Right lobe of liver (tissue), 6 donors: ENCODE measurements at regions not wholly inside any gene's neighbourhood (a gene's known extent, or its start where the extent isn't known, plus 50 kb on each side); places are given as distances from the start of the nearest gene placed in this dataset.

ENCODE experiments used
- ATAC-seq, 4 donors: fragments of 200-7000 bp; cut with Tn5 transposase; one replicate each; pipeline ENCODE4 v1.9.1; 2020; ENCODE audit warnings: mild to moderate bottlenecking in 4 of 4, moderate library complexity in 4 of 4
- DNase-seq, 3 donors: peaks; one replicate each; pipeline ENCODE4 v3.0.0-alpha.2; 2020
- H3K27ac ChIP-seq, 3 donors: fragments of 200-600 bp; one replicate each; pipeline ENCODE4 v1.8.0; 2022
- H3K27me3 ChIP-seq, 2 donors: fragments of 200-600 bp; one replicate each; pipeline ENCODE4 v1.8.0; 2022
- H3K36me3 ChIP-seq, 4 donors: fragments of 200-600 bp; sonication (generic) in 1 of 4; one replicate each; pipeline versions ENCODE4 v1.5.1 to v1.8.0; 2017 to 2022; ENCODE audit warnings: control low read depth in 1 of 4
- H3K4me1 ChIP-seq, 4 donors: fragments of 200-600 bp; sonication (generic) in 1 of 4; one replicate each; pipeline versions ENCODE4 v1.5.1 to v1.8.0; 2017 to 2022; ENCODE audit warnings: control low read depth in 1 of 4
- H3K4me3 ChIP-seq, 3 donors: fragments of 200-600 bp; one replicate each; pipeline ENCODE4 v1.8.0; 2022
- H3K9me3 ChIP-seq, 4 donors: fragments of 200-600 bp; sonication (generic) in 1 of 4; one replicate each; pipeline versions ENCODE4 v1.5.1 to v1.8.0; 2017 to 2022; ENCODE audit warnings: control low read depth in 1 of 4
- CTCF ChIP-seq, 4 donors: fragments of 200-600 bp in 3 of 4; fragments of 450-650 bp in 1 of 4; IDR thresholded peaks; one replicate each; pipeline versions ENCODE4 v1.5.1 to v1.8.0; 2016 to 2022; ENCODE audit warnings: antibody characterized with exemption in 4 of 4, mild to moderate bottlenecking in 2 of 4
- POLR2A ChIP-seq: fragments of 450-650 bp; IDR thresholded peaks from one replicate; pipeline ENCODE4 v1.6.1; 2017; ENCODE audit warnings: antibody characterized with exemption, mild to moderate bottlenecking
- WGBS: methylation state at CpG from one replicate; pipeline ENCODE4 v1.1.6; 2018; ENCODE audit warnings: low coverage, low lambda C conversion rate; ENCODE audit not compliant: insufficient coverage; ENCODE audit errors: missing lambda C conversion rate; 5-methylcytosine and 5-hydroxymethylcytosine counted together
- intact Hi-C, 2 donors: fragments of 100-400 bp; cut with DNase I; formaldehyde crosslinking; loops; one replicate each; pipeline versions ENCODE4 v1.11.2 to v1.14.1; 2022
- donor health status: DM: no; HTN: yes; CAD: no.
- donor health status: DM: no; HTN: no; CAD: no.
- donor health status: DM: no; HTN: no; CAD: no.
- donor health status: DM: no; HTN: yes; CAD: no.
- donor health status: DM: no; HTN: yes; CAD: no.

GRCh38 chr10:4720463-4720862 lies 105.5 kb upstream of the AKR1E2 start:
- intact Hi-C loops, result no loop called here
- Histone ChIP-seq H3K36me3 (no peaks in the 10 kb centered on the region), H3K9me3 (no peaks in the 10 kb centered on the region), H3K27ac (no peak overlapping the region), H3K27me3 (no peaks in the 10 kb centered on the region), H3K4me1 (no peaks in the 10 kb centered on the region), H3K4me3 (no peak overlapping the region)
- TF ChIP-seq CTCF (IDR thresholded peaks at IDR 0.05) (no peak), POLR2A (no peak)
- DNase-seq (no peak), ATAC-seq (no peak)
- WGBS, result 29% methylated on average over 1 of the region's 1 CpG

DNA sequence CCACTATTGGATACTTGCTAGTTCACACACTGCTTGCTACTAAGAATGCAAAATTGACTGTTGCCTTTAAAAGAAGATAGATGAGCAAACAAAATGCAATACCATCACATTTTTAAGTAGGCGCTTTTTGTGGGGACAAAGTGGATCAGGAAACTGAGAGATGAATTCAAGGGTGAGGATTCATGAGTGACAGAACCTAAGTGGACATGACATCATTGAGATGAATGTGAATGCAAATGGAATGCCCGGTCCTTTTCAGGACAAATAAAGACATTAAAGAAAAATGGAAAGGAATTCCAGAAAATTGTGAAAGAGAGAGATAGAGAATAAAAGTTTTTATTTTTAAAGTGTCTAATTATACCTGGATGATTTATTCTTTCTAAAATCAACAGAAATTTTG lies 106.3 kb upstream of the AKR1E2 start:
- H3K36me3 ChIP-seq, result no peaks in the 10 kb centered on the region
- H3K4me3 ChIP-seq, result no peak overlapping the region
- no peaks in the 10 kb centered on the region for H3K27me3 ChIP-seq
- ATAC-seq, result no peak
- no peak for TF ChIP-seq POLR2A
- TF ChIP-seq CTCF (IDR thresholded peaks at IDR 0.05), result no peak
- H3K4me1 ChIP-seq, result no peaks in the 10 kb centered on the region
- H3K27ac ChIP-seq, result no peak overlapping the region
- H3K9me3 ChIP-seq, result no peaks in the 10 kb centered on the region
- intact Hi-C loops, result no loop called here
- DNase-seq, result no peak
- WGBS, result 86% methylated on average over 2 of the region's 2 CpGs

GRCh38 chr10:4719036-4719435 lies 107.0 kb upstream of the AKR1E2 start:
- 71% methylated on average over 1 of the region's 1 CpG for WGBS
- Histone ChIP-seq H3K36me3 (no peaks in the 10 kb centered on the region), H3K9me3 (no peaks in the 10 kb centered on the region), H3K27ac (no peak overlapping the region), H3K4me1 (no peaks in the 10 kb centered on the region), H3K27me3 (no peaks in the 10 kb centered on the region), H3K4me3 (no peak overlapping the region)
- ATAC-seq (no peak), DNase-seq (no peak)
- TF ChIP-seq POLR2A (no peak), CTCF (IDR thresholded peaks at IDR 0.05) (no peak)
- intact Hi-C loops, result no loop called here

GRCh38 chr10:4718544-4718943 lies 107.5 kb upstream of the AKR1E2 start:
- ATAC-seq, result no peak
- H3K27me3 ChIP-seq, result no peaks in the 10 kb centered on the region
- 52% methylated on average over 4 of the region's 4 CpGs for WGBS
- no peak overlapping the region for H3K27ac ChIP-seq
- DNase-seq, result no peak
- H3K36me3 ChIP-seq, result no peaks in the 10 kb centered on the region
- no peak overlapping the region for H3K4me3 ChIP-seq
- TF ChIP-seq CTCF (IDR thresholded peaks at IDR 0.05) (no peak), POLR2A (no peak)
- no peaks in the 10 kb centered on the region for H3K9me3 ChIP-seq
- H3K4me1 ChIP-seq, result no peaks in the 10 kb centered on the region
- intact Hi-C loops, result no loop called here

DNA sequence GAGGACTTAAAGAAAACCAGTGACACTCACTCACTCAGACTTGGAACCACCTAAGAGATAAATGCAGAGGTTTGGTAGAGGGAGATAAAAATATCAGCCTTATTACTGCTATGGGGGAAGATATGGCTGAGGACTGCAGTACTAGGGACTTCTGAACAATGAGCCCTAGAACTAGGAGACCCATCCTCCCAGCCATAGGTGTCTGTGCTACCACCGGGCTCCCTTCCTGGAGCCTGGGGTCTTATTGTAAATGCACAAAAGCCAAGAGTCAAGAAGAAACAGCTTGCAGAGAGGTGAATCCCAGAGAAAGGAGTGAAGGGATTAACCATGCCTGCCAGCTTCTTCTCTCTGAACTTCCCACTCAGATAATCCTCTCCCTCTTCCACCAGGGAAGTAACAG lies 108.3 kb upstream of the AKR1E2 start:
- no peak for ATAC-seq
- H3K4me1 ChIP-seq, result no peaks in the 10 kb centered on the region
- H3K36me3 ChIP-seq, result no peaks in the 10 kb centered on the region
- intact Hi-C loops, result no loop called here
- 50% methylated on average over 1 of the region's 1 CpG for WGBS
- no peaks in the 10 kb centered on the region for H3K9me3 ChIP-seq
- TF ChIP-seq CTCF (IDR thresholded peaks at IDR 0.05) (no peak), POLR2A (no peak)
- H3K4me3 ChIP-seq, result no peak overlapping the region
- DNase-seq, result no peak
- H3K27me3 ChIP-seq, result no peaks in the 10 kb centered on the region
- H3K27ac ChIP-seq, result no peak overlapping the region
